ENCODE measurements at regions not wholly inside any gene's neighbourhood (a gene's known extent, or its start where the extent isn't known, plus 50 kb on each side); places are given as distances from the start of the nearest gene placed in this dataset.
"Not testable (repeated sequence)": the region's sequence is repeated elsewhere in the genome, so short reads cannot be mapped to it uniquely, and the experiment has no call there.

DNA sequence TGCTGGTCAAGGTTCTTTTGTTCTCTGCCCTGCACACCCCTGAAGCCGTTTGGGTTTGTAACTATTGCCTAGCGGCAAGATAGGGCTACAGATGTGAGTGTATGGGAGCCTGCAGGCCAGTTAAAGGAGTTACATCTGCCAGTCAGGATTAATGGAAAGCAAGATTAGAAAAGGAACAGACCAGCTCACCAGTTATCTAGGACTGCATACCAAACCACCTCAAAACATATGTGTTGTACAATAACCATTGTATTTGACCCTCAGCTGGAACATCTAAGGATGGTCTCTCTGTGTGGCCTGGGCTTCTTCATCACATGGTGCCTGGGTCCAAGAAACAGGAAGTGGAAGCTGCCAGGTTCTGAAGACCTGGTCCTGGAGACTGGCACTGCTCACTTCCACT is 52.5 kb upstream of the FBXO28 start:
- DNase-seq, result no peak

DNA sequence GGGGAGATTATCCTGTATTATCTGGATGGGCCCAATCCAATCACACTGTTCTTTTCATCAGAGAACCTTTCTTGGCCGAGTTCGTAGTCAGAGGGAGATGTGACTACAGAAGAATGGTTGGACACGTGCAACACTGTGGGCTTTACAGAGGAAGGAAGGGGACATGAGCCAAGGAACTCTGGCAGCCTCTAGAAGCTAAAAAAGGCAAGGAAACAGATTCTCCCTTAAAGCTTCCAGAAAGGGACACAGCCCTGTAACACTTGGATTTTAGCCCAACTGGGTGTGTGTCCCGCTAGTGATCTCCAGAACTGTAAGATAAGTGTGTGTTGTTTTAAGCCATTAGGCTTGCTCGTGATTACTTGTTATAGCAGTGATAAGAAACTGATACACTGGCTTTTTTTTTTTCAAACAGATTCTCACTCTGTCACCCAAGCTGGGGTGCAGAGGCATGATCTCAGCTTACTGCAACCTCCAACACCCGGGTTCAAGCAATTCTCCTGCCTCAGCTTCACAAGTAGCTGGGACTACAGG is 53.9 kb upstream of the FBXO28 start:
- DNase-seq, result no peak

DNA sequence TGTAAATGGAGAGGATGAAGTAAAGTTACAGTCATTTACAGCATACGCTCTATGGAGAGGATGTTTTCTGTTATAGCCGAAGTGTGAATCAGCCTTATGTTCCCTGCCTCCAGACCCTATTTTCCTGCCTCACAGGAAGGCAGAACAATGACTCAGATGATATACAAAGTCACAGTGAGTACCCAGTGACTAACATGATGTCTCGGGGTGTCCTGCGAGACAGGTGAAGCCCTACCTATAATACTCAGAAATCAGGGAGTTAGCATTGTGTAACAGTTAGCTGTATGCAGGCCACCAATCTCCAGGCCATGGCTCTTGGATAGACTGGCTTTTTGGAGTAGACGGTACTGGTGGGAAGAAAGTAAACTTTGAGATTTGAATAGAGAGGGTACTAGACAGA is 55.6 kb upstream of the FBXO28 start:
- no peak for DNase-seq

DNA sequence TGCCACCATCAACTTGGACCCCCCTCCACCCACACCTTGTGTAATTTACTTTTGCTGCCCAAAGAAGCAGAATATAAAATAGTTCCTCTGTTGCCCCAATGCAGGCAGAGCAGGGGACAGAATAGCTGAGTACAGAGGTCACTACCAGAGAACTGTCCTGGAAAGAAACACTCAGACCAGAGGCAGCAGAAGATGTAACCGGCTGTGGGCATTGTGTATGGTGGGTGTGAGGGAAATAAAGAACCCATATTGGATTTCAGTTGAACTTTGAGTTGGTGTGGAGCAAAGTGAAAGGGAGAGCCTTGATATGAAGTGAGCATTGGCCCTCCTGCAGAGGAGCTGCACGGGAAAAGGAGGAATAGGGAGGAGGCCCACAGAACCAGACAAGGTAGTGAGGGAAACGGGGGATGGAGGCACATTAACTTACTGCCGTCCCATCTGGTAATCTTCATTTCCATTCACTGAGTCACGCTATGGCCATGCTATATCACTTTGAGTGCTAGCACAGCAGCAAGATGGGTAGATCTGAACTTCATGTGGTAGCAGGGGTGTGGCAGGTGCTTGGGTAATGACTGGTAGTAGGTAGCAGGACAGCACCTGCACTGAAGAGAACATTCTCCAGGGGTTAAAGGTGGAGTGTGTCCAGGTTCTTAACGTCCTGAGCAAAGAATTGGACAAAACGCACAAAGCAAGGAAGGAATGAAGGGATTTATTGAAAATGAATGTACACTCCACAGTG is 56.3 kb upstream of the FBXO28 start:
- no peak for DNase-seq

DNA sequence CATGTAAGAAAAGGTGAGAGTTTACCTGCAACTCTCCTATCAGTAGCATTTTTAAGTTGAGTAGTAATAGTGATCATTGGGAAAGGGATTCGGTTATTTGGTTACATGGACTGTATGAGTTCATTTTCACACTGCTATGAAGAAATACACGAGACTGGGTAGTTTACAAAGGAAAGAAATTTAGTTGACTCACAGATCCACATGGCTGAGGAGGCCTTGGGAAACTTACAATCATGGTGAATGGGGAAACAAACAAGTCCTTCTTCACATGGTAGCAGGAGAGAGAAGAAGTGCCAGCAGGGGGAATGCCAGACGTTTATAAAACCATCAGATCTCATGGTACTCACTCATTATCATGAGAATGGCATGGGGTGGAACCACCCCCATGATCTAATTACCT is 59.3 kb upstream of the FBXO28 start:
- DNase-seq, result no peak

DNA sequence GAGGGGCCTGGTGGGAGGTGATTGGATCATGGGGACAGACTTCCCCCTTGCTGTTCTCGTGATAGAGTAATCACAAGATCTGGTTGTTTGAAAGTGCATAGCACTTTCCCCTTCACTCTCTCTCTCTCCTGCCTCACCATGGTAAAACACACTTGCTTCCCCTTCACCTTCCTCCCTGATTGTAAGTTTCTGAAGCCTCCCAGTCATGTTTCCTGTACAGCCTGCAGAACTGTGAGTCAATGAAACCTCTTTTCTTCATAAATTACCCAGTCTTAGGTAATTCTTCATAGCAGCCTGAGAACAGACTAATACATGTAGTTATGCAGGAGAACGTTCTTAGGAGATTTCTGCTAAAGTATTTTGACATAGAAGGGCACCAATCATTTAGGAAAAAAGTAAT is 59.9 kb upstream of the FBXO28 start:
- no peak for DNase-seq

DNA sequence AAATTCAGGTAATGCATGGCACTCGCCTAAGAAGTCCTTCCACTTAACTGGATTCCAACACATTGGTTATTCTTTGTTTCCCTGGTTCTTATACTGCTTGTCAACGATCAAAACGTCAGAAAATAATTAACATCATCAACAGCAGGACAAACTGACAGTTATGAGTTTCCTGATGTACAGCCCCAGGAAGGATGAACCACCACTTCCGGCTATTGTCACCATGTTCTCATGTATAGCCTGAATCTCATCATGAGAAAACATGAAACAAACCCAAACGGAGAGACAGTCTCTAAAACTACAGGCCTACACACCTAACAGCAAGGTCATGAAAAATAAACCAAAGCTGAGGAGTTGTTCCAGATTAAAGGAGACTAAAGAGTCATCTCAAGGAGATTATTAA is 60.5 kb upstream of the FBXO28 start:
- no peak for DNase-seq

DNA sequence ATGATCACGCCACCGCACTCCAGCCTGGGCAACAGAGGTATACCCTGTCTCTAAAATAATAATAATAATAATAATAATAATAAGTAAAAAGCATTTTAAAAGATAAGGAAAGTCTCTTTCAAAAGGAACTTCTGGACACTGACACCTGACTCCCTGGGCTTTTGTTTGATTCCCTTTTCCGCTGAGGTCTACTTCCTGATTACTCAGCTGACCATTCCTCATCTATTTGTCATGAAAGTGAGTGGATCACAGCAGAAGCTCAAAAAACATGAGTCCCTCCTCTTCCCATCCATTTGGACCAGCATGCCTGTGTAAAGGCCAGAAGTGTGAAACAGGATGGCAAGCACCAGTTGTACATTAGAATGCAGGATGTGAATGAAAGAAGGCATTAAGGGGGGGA is 61.1 kb upstream of the FBXO28 start:
- no peak for DNase-seq

DNA sequence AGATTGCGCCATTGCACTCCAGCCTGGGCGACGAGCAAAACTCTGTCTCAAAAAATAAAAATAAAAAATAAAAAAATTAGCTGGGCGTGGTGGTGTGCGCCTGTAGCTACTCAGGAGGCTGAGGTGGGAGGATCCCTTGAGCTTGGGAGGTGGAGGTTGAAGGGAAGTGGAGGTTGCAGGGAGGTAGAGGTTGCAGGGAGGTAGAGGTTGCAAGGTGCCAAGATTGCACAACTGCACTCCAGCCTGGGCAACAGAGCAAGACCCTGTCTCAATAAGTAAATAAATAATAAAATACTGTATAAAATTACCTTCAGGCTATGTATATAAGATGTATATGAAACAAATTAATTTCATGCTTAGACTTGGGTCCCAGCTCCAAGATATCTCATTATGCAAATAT is 62.1 kb upstream of the FBXO28 start:
- DNase-seq, result not testable (repeated sequence)

DNA sequence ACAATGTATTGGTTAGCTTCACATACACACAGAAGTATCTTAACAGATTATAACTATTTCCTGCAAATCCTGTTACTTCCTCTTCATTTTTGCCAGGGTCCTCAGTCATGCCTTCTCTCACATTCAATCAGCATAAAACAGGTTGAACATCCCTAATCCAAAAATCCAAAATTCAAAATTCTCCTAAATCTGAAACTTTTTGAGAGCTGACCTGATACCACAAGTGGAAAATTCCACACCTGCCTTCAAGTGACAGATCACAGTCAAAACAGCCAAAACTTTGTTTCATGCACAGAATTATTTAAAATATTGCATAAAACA is 62.9 kb upstream of the FBXO28 start:
- DNase-seq, result no peak

DNA sequence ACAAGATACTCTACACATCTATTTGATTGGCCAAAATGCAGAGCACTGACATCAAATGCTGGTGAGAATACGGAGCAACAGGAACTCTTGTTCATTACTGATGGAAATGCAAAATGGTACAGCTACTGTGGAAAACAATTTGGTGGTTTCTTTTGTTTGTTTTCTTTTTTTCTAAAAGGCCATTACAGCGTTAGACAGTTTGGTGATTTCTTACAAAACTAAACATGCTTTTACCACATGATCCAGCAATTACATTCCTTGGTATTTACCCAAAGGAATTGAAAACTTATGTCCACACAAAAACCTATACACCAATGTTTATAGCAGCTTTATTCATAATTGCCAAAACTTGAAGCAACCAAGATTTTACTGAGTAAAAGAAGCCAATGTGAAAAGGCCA is 66.4 kb upstream of the FBXO28 start:
- no peak for DNase-seq

DNA sequence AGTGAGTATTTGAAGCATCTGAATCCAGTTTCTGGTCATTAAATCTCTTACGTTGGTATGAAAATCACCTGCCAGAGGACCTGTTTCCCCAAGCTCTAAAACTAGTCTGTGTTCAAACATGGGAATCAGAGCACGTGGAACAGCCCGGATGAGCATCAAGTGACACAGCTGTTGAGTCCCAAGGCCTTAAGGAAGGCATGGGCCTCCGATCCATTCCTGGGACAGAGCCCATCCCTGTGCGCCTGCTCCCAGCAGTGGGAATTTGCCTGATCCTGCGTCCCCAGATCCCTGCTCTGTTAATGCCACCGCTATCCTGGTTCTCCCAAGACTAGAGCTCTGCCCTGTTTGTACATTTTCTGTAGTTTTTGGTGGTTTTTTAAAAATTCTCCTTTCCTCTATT is 68.4 kb upstream of the FBXO28 start:
- DNase-seq, result no peak

DNA sequence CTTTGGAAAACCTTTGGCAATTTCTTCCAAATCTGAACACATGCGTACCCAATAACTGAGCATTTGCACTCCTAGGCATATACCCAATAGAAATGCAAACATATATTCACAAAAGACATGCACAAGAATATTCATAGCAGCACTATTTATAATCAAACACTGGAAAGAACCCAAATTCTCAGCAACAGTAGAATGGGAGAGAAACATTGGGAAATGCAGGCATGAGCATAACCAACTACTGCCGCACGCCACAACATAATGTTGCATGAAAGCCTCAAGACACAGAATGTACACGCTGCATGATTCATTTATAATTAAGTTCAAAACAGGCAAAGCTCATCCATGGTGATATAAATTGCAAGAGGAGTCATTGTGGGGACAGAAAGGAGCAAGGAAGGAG is 69.5 kb upstream of the FBXO28 start:
- DNase-seq, result no peak

DNA sequence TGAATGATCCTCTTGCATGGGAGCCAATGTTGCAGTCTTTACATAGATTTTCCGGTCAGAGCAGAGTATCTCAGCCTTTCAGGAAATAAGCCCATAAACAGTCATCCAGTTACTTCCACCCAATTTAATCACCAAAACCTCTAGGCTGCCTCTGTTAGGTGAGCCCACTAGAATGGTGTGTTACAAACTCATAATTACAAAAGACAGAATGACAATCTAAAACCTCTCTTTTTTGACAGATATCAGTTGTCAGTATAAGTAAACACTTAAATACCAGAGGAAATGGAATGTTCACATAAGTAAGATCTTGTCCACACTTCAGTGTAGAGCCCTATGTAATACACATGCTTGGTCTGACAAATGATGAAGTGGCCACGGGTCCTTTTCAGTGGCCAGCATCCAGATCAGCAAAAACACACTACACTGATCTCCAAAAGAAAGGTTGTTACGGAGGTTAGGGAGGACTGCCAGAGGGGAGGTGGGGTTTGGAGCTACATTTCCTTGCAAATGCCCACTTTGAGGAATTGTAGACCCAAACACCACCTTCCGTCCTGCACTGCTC is 71.3 kb upstream of the FBXO28 start:
- DNase-seq, result peak; percentile 14

DNA sequence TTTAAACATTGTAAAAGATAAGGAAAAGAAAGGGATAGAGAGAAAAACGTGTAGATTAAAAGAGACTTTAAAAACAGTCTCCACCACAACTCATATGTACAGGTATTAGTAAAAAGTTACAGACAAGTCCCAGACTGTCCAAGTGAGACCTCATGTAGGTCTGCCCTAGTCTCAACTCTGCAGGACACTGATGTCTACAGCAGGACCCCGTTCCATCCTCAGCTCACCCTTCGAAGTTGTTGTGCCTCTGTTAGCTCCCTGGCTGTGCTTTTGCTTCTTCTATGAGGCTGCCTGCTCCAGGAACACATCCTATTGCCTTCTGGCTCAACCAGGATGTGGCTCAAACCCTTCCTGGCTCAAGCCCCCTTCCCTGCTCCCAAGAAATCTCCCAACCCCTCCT is 72.9 kb upstream of the FBXO28 start:
- no peak for DNase-seq

DNA sequence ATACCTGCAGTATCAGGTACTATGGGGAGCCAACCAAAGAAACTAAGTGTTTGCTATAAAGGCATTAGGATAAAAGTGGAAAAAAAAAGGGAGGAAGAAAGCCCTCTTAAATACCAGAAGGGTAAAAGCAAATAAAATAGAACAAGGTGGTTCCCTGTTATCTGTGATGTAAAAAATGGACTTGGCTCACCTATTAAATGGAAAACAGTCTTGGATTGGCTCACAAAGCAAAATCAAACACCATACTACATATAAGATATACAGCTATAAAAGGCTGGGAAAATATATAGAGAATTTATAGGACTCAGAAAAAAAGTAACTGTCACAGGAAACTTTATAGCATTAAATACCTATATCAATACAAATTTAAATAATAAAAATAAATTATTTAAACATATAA is 73.5 kb upstream of the FBXO28 start:
- not testable (repeated sequence) for DNase-seq

DNA sequence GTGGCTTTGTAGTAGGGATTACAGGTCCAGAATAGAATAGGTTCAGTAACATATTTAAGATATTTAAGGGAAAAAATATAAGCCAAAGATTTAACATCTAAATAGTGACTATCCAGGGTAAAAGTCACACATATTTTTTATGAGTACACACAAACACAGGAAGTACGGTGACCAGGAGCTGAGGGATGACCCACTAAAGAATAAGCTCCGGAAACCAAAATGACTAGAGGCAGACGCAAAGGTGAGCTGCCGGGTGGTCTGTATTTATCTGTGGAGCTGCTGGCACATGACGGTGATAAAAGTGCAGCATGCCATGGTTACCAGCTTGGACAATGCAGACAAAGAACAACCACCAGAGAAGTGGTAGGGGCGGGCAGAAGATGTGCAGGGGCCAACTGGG is 73.9 kb upstream of the FBXO28 start:
- DNase-seq, result not testable (repeated sequence)

DNA sequence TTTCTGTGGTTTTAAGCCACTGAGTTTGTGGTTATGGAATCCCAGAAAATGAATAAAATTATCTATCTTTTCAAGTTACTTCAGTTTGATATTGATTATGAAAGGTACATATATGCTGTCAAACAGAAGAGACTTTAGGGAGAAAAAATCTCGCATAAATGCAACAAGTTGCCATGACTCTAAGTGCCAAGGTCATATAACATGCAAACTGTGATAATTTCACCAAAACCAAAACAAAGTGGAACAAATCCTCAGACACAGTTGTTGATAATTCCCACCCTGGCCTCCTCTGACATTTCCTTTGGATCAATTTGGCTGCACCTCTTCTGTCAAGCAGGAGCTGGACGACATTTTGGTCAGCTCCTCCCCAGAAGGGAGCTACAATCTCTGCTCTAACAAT is 75.1 kb upstream of the FBXO28 start:
- DNase-seq, result not testable (repeated sequence)

DNA sequence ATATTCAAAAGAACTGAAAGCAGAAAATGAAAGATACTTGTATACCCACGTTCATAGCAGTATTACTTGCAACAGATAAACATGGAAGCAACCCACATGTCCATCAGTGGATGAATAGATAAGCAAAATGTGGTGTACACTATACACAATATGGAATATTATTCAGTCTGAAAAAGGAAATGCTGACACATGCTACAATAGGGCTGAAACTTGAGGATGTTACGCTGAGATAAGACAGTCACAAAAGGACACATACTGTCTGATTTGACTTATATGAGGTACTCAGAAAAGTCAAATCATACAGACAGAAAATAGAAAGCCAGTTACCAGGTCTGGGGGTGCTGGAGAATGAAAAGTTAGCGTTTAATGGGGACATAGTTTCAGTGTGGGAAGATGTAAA is 76.5 kb upstream of the FBXO28 start:
- not testable (repeated sequence) for DNase-seq

DNA sequence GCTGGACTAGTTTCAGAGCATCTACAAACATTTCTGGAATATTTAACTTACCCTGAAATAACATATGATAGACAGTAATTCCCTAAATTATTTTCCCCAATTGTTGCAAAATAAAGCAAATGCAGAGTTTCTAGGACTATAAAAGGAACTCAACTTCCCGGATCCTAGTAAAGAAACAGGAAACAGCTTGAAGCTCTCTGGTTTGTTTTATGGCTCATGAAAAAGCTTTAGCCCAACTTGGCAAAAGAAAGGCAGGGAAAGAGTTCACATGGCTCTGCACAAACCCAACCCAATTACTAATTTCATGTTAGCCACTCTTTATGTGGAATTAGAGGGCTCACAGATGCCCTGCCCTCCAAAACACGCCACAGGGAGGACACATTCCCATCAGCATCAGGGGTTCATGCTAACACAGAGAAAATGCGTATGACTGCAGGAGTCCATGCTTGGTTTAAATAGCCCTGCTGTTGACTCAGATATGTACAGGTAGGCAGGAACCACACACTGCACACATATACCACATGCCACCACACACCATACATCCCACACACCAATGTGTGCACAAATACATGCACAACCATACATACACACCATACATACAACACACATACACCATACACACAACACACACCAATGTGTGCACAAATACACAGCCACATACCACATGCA is 81.2 kb upstream of the FBXO28 start:
- not testable (repeated sequence) for DNase-seq

DNA sequence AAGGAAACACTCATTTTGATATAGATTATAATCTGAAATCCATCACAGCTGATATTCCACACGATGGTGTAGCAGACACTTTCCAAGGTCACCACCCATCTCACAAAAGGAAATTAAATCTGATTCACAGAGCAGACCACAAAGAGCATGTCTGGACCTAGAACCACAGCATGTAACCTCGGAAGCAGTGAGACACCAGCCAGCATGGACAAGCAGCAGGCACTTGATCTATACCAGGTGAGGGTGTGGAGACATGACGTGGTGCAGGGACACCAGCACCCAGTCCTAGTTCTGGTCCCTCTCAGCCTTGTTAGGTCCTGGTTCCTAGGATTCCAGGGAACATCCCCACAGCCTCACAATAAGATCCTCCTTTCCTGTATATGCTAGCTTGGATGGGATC is 81.9 kb upstream of the FBXO28 start:
- not testable (repeated sequence) for DNase-seq

DNA sequence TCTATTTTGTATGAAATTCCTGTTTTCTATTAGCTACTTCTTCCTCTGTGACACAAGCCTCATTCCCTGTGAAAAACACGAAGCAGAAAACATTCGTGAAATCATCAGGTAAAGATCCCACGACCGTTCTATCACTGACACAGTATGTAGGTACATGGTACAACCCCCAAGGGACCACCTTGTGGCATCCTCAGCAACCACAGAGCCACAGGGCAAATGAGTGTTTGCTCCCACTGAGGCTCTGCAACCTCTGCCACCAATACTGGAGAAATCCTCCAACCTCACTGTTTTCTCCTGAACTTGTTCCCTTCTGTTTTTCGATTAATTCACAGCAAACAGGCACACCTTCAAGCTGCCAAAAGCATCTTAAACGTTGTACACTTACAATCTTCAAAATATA is 83.7 kb upstream of the FBXO28 start:
- not testable (repeated sequence) for DNase-seq

DNA sequence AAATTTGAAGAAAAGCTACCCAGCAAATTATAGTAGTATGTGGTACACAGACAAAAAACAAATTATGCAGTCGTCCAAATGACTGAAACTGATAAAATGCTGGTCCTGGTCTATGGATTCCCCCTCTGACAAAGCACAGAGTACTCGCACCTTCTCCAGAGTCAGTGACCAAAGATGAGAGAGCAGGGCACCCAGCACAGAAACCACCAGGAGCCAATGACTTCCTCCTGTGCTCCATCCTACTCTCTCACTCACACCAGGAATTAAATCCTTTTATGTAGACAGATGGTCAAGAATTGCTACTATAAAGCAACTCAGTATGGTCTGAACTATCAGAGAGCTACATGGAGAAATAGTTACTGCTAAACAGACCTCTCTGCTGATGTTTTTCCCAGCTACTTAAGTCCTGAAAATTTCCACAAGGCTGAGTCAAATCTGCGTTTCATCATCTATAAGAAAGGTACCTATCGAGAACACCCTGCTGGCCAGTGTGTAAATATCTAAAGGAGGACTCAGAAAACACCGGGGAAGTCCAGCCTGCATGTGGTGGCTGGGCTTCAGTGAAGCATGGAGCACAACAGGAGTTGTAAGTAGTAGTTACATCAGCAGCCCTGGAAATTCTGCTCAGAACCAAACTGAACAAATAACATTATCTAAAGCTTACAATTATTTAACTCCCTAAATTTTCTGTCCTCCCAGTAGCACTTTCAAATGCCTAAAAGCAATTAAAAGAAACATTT is 84.5 kb upstream of the FBXO28 start:
- not testable (repeated sequence) for DNase-seq

DNA sequence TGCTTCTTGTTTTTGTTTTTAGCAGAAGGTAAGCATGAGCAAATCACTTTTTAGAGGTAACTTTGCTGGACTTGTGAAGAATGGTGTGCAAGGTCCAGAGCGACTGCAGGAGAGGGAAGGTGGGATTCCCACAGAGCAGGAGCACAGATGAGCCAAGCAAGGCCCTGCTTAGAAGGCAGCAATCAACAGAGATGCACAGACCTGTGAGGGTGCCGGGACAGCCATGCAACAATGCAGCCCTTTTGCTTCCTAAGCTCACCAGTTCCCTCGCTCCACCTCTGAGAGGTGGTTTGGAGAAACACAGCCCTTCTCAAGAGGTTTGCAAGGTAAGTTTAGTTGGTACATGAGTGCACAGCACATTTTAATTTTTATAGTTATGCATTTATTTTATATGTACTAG is 85.1 kb upstream of the FBXO28 start:
- not testable (repeated sequence) for DNase-seq

All from NCI-H446 treated with DMSO at 0.1 percent for 48 hours (cell line).